Caco-2 (cell line): ENCODE measurements at regions not wholly inside any gene's neighbourhood (a gene's known extent, or its start where the extent isn't known, plus 50 kb on each side); places are given as distances from the start of the nearest gene placed in this dataset.
A peak's percentile ranks its signal among the peaks of the same experiment; 100 is the strongest.

Experiments used
- BruUV-seq: library from RNA; stranded (reverse); fragments of 400-500 nt; replicated peaks from 2 replicates; lab custom pipeline; 2021; lab: Mats Ljungman, UMichigan
- CTCF ChIA-PET: fragments of 300-600 bp; sonication (Branson Sonifier 250); formaldehyde crosslinking; loops from one replicate; lab custom pipeline; 2022; ENCODE audit warnings: antibody characterized with exemption; lab: Charles Lee
- POLR2A ChIA-PET: fragments of 300-600 bp; sonication (Branson Sonifier 250); formaldehyde crosslinking; loops from one replicate; lab custom pipeline; 2022; ENCODE audit warnings: antibody characterized with exemption; lab: Charles Lee
- DNase-seq, 2 experiments: peaks; one replicate each; pipeline versions ENCODE4 v3.0.0 to v3.0.0-alpha.2; 2020 to 2022
- H3K27me3 ChIP-seq: replicated peaks from 2 replicates; pipeline ENCODE4 v1.6.0; 2011; ENCODE audit warnings: low read length; ENCODE audit not compliant: control insufficient read depth, insufficient read depth
- H3K36me3 ChIP-seq: 2 replicates; pipeline ENCODE4 v1.5.1; 2011; ENCODE audit warnings: low read length; ENCODE audit not compliant: control insufficient read depth, insufficient read depth
- H3K4me1 ChIP-seq: fragments of 250-450 bp; sonication (Bioruptor Pico); 2 replicates; pipeline ENCODE4 v1.5.1; 2020; ENCODE audit warnings: mild to moderate bottlenecking
- H3K4me3 ChIP-seq: 2 replicates; pipeline ENCODE4 v1.5.1; 2011; ENCODE audit warnings: low read depth, mild to moderate bottlenecking, control low read depth, low read length
- H3K9me3 ChIP-seq: fragments of 250-450 bp; sonication (Bioruptor Pico); 2 replicates; pipeline ENCODE4 v1.5.1; 2020; ENCODE audit warnings: mild to moderate bottlenecking, moderate library complexity
- H3K27ac Mint-ChIP-seq: one replicate; pipeline ENCODE4 v1.8.0; 2022; ENCODE audit warnings: mixed read lengths; ENCODE audit not compliant: unreplicated experiment
- H3K27me3 Mint-ChIP-seq: one replicate; pipeline ENCODE4 v1.8.0; 2022; ENCODE audit warnings: mixed read lengths; ENCODE audit not compliant: insufficient read depth, unreplicated experiment
- H3K36me3 Mint-ChIP-seq: one replicate; pipeline ENCODE4 v1.8.0; 2022; ENCODE audit warnings: mild to moderate bottlenecking, mixed read lengths; ENCODE audit not compliant: insufficient read depth, unreplicated experiment
- H3K4me1 Mint-ChIP-seq: one replicate; pipeline ENCODE4 v1.8.0; 2022; ENCODE audit warnings: low read depth, mixed read lengths; ENCODE audit not compliant: unreplicated experiment
- H3K4me3 Mint-ChIP-seq: one replicate; pipeline ENCODE4 v1.8.0; 2022; ENCODE audit warnings: mild to moderate bottlenecking, moderate library complexity, mixed read lengths; ENCODE audit not compliant: unreplicated experiment
- H3K9me3 Mint-ChIP-seq: one replicate; pipeline ENCODE4 v1.8.0; 2022; ENCODE audit warnings: mixed read lengths; ENCODE audit not compliant: unreplicated experiment
- CTCF ChIP-seq, 2 experiments: fragments of 200-600 bp in 1 of 2; IDR thresholded peaks; 1 replicate in 1 of 2; 2 replicates in 1 of 2; pipeline versions ENCODE4 v1.5.1 to v1.8.0; 2011 to 2022; ENCODE audit warnings: antibody characterized with exemption in 1 of 2, control low read depth in 1 of 2, inconsistent platforms in 1 of 2, low read depth in 1 of 2, low read length in 1 of 2, mild to moderate bottlenecking in 1 of 2, moderate library complexity in 1 of 2; ENCODE audit not compliant: insufficient read depth in 1 of 2, severe bottlenecking in 1 of 2, unreplicated experiment in 1 of 2
- intact Hi-C: fragments of 100-400 bp; cut with micrococcal nuclease; formaldehyde crosslinking; loops from one replicate; pipeline ENCODE4 v1.10.0; 2022; ENCODE audit not compliant: unreplicated experiment

- Mint-ChIP-seq H3K27ac (no peak overlapping the region), H3K9me3 (no peaks in the 10 kb centered on the region), H3K27me3 (peaks cover 2% of the 10 kb centered on the region), H3K36me3 (no peaks in the 10 kb centered on the region), H3K4me1 (no peaks in the 10 kb centered on the region), H3K4me3 (no peak overlapping the region)
- DNase-seq = no peak
- no peaks in the 10 kb centered on the region for H3K27me3 ChIP-seq
- CTCF ChIA-PET = no interaction called here
- H3K9me3 ChIP-seq = no peaks in the 10 kb centered on the region
- H3K4me3 ChIP-seq = no peak overlapping the region
- TF ChIP-seq CTCF (IDR thresholded peaks at IDR 0.05; ENCODE audit: insufficient read depth in 1 of 2, low read depth in 1 of 2, low read length in 1 of 2, severe bottlenecking in 1 of 2, unreplicated experiment in 1 of 2) = no peak
- intact Hi-C loops = no loop called here
- no peaks in the 10 kb centered on the region for H3K4me1 ChIP-seq
- POLR2A ChIA-PET = no interaction called here
- no peaks in the 10 kb centered on the region for H3K36me3 ChIP-seq
- no TSS peak for BruUV-seq
Measured at GRCh38 chr15:37262922-37263608, 162.7 kb upstream of the MEIS2 start.

- CTCF ChIA-PET = no interaction called here
- Histone ChIP-seq H3K27me3 (no peaks in the 10 kb centered on the region), H3K9me3 (no peaks in the 10 kb centered on the region), H3K4me3 (no peak overlapping the region), H3K4me1 (no peaks in the 10 kb centered on the region), H3K36me3 (no peaks in the 10 kb centered on the region)
- no peaks in the 10 kb centered on the region for H3K36me3 Mint-ChIP-seq
- peak; percentile 26 to 41 for DNase-seq
- TF ChIP-seq CTCF (IDR thresholded peaks at IDR 0.05; ENCODE audit: insufficient read depth in 1 of 2, low read depth in 1 of 2, low read length in 1 of 2, severe bottlenecking in 1 of 2, unreplicated experiment in 1 of 2) = peak in 1 of 2 experiments; percentile 48
- H3K4me1 Mint-ChIP-seq = no peaks in the 10 kb centered on the region
- intact Hi-C loops = loop anchor here (1.0 kb wide), 2 partner anchors 591 to 602 kb away; no protein-coding TSS in a partner anchor
- H3K27ac Mint-ChIP-seq = no peak overlapping the region
- POLR2A ChIA-PET = no interaction called here
- no TSS peak for BruUV-seq
- no peak overlapping the region for H3K4me3 Mint-ChIP-seq
- peaks cover 7% of the 10 kb centered on the region for H3K27me3 Mint-ChIP-seq
- no peaks in the 10 kb centered on the region for H3K9me3 Mint-ChIP-seq
Measured at GRCh38 chr15:37289109-37289765, 188.9 kb upstream of the MEIS2 start.

GRCh38 chr15:37291920-37292319 lies 191.6 kb upstream of the MEIS2 start:
- intact Hi-C loops = no loop called here
- Mint-ChIP-seq H3K36me3 (no peaks in the 10 kb centered on the region), H3K27me3 (peaks cover 10% of the 10 kb centered on the region), H3K4me3 (no peak overlapping the region), H3K9me3 (no peaks in the 10 kb centered on the region), H3K4me1 (no peaks in the 10 kb centered on the region), H3K27ac (no peak overlapping the region)
- POLR2A ChIA-PET = no interaction called here
- no TSS peak for BruUV-seq
- H3K9me3 ChIP-seq = no peaks in the 10 kb centered on the region
- no peaks in the 10 kb centered on the region for H3K4me1 ChIP-seq
- no peak for DNase-seq
- H3K4me3 ChIP-seq = no peak overlapping the region
- TF ChIP-seq CTCF (IDR thresholded peaks at IDR 0.05; ENCODE audit: insufficient read depth in 1 of 2, low read depth in 1 of 2, low read length in 1 of 2, severe bottlenecking in 1 of 2, unreplicated experiment in 1 of 2) = no peak
- CTCF ChIA-PET = no interaction called here
- H3K27me3 ChIP-seq = no peaks in the 10 kb centered on the region
- no peaks in the 10 kb centered on the region for H3K36me3 ChIP-seq
